C4-2B (cell line): ENCODE measurements at regions not wholly inside any gene's neighbourhood (a gene's known extent, or its start where the extent isn't known, plus 50 kb on each side); places are given as distances from the start of the nearest gene placed in this dataset.

Experiments
- ZFX ChIP-seq: fragments of 450-650 bp; IDR thresholded peaks from 2 replicates; pipeline ENCODE4 v1.6.1; 2017
- TF ChIP-seq, protein P1 (sequence below): fragments of 450-650 bp; conservative IDR thresholded peaks from 2 replicates; pipeline ENCODE4 v1.5.1; 2017; ENCODE audit warnings: mild to moderate bottlenecking

DNA sequence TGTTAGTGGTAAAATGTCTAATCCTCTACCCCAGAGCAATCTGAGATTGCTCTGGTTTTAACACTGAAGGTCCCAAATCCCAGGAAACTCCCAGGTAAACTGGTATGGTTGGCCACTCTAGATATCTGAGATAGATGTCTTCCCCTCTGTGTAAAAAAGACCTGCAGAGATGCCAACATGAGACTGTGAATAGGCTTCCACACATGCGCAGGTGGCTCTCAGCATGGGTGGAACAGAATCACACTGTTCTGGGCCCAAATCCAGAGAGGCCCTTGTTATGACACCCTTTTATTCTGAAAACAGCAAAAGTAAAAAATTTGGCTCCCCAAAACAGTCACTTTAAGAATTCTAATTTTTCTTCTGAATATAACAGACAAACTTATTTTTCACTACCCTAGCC is 88.7 kb upstream of the BMP5 start:
- TF ChIP-seq, protein P1, sequence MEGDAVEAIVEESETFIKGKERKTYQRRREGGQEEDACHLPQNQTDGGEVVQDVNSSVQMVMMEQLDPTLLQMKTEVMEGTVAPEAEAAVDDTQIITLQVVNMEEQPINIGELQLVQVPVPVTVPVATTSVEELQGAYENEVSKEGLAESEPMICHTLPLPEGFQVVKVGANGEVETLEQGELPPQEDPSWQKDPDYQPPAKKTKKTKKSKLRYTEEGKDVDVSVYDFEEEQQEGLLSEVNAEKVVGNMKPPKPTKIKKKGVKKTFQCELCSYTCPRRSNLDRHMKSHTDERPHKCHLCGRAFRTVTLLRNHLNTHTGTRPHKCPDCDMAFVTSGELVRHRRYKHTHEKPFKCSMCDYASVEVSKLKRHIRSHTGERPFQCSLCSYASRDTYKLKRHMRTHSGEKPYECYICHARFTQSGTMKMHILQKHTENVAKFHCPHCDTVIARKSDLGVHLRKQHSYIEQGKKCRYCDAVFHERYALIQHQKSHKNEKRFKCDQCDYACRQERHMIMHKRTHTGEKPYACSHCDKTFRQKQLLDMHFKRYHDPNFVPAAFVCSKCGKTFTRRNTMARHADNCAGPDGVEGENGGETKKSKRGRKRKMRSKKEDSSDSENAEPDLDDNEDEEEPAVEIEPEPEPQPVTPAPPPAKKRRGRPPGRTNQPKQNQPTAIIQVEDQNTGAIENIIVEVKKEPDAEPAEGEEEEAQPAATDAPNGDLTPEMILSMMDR: no peak
- TF ChIP-seq ZFX: no peak
